HepG2 (cell line): ENCODE measurements at regions not wholly inside any gene's neighbourhood (a gene's known extent, or its start where the extent isn't known, plus 50 kb on each side); places are given as distances from the start of the nearest gene placed in this dataset.

Experiments
- ATAC-seq: fragments of 200-7000 bp; cut with Tn5 transposase; 3 replicates; pipeline ENCODE4 v1.9.1; 2020; ENCODE audit warnings: mild to moderate bottlenecking, moderate library complexity
- BruUV-seq: library from RNA; stranded (reverse); fragments of 400-500 nt; replicated peaks from 2 replicates; lab custom pipeline; 2021; lab: Mats Ljungman, UMichigan
- CTCF ChIA-PET: fragments of 300-600 bp; formaldehyde crosslinking; extraction: SDS; loops from one replicate; lab custom pipeline; 2021; ENCODE audit warnings: low total read pairs, inconsistent platforms, low intra/inter-chr PET ratio; lab: Yijun Ruan, JAX
- POLR2A ChIA-PET: fragments of 350-600 bp; sonication (Branson Sonifier 250); formaldehyde crosslinking; loops from one replicate; lab custom pipeline; 2020; ENCODE audit warnings: antibody characterized with exemption, inconsistent platforms; lab: Yijun Ruan, JAX
- DNase-seq: peaks from one replicate; pipeline ENCODE4 v3.0.0-alpha.2; 2015; ENCODE audit warnings: low spot score
- FAIRE-seq: peaks from 3 replicates; lab custom pipeline; 2011; peaks lifted over from hg19 to GRCh38; lab: Jason Lieb, UNC
- H2AFZ ChIP-seq: one replicate; pipeline ENCODE4 v1.6.1; 2011; ENCODE audit warnings: low read length, inconsistent platforms
- H3K27ac ChIP-seq: fragments of 300-600 bp; 3 replicates; pipeline ENCODE4 v1.8.0; 2011; ENCODE audit warnings: mixed run types, mild to moderate bottlenecking, mixed read lengths, low read length, inconsistent platforms; ENCODE audit not compliant: insufficient read depth; ENCODE audit errors: extremely low read length
- H3K27me3 ChIP-seq, 2 experiments: fragments of 200-600 bp in 1 of 2; 2 replicates in 1 of 2; 3 replicates in 1 of 2; pipeline versions ENCODE4 v1.6.0 to v1.8.0; 2011; ENCODE audit warnings: low read length in 2 of 2, mild to moderate bottlenecking in 2 of 2, moderate library complexity in 2 of 2, inconsistent platforms in 1 of 2; ENCODE audit not compliant: insufficient read depth in 2 of 2, control insufficient read depth in 1 of 2
- H3K36me3 ChIP-seq, 2 experiments: fragments of 200-600 bp in 1 of 2; replicated peaks in 1 of 2; 2 replicates in 1 of 2; 3 replicates in 1 of 2; pipeline versions ENCODE4 v1.5.1 to v1.8.0; 2011; ENCODE audit warnings: low read length in 2 of 2, inconsistent platforms in 1 of 2; ENCODE audit not compliant: insufficient read depth in 2 of 2, control insufficient read depth in 1 of 2
- H3K4me1 ChIP-seq: 2 replicates; pipeline ENCODE4 v1.5.1; 2012; ENCODE audit warnings: low read length, inconsistent platforms; ENCODE audit not compliant: insufficient read depth
- H3K4me2 ChIP-seq: 2 replicates; pipeline ENCODE4 v1.6.0; 2011; ENCODE audit warnings: low read depth, low read length, inconsistent platforms
- H3K4me3 ChIP-seq, 3 experiments: fragments of 200-600 bp in 1 of 3; sonication (generic), shearing (Covaris generic) in 1 of 3; replicated peaks in 1 of 3; 2 replicates each; pipeline ENCODE4 v1.5.1; 2011 to 2016; ENCODE audit warnings: low read length in 3 of 3, inconsistent platforms in 2 of 3, low read depth in 2 of 3, mild to moderate bottlenecking in 2 of 3, control low read depth in 1 of 3, mixed read lengths in 1 of 3; ENCODE audit not compliant: insufficient read depth in 1 of 3
- H3K79me2 ChIP-seq: one replicate; pipeline ENCODE4 v1.6.1; 2011; ENCODE audit warnings: low read length, inconsistent platforms; ENCODE audit not compliant: insufficient read depth
- H3K9ac ChIP-seq: 2 replicates; pipeline ENCODE4 v1.6.0; 2011; ENCODE audit warnings: mild to moderate bottlenecking, low read depth, low read length, inconsistent platforms; ENCODE audit not compliant: insufficient read depth
- H3K9me3 ChIP-seq: 2 replicates; pipeline ENCODE4 v1.5.1; 2012; ENCODE audit warnings: mild to moderate bottlenecking, low read length
- H4K20me1 ChIP-seq: 2 replicates; pipeline ENCODE4 v1.6.0; 2011; ENCODE audit warnings: inconsistent platforms, mild to moderate bottlenecking, low read length, moderate library complexity; ENCODE audit not compliant: insufficient read depth
- CHD2 ChIP-seq: IDR thresholded peaks from 2 replicates; pipeline ENCODE4 v1.6.1; 2011; ENCODE audit warnings: low read depth, low read length, improper control_type of control experiment
- GLI4 ChIP-seq: sonication (generic); formaldehyde crosslinking; IDR thresholded peaks from 2 replicates; pipeline ENCODE4 v1.5.1; 2020; ENCODE audit warnings: missing genetic modification reagents, mild to moderate bottlenecking, moderate library complexity, borderline replicate concordance
- HDAC2 ChIP-seq: sonication (generic); formaldehyde crosslinking; IDR thresholded peaks from 2 replicates; pipeline ENCODE4 v1.4.0; 2020; ENCODE audit warnings: missing genetic modification reagents
- NONO ChIP-seq, 2 experiments: fragments of 450-650 bp in 1 of 2; sonication (generic) in 1 of 2; formaldehyde crosslinking in 1 of 2; IDR thresholded peaks in 1 of 2; conservative IDR thresholded peaks in 1 of 2; 2 replicates each; pipeline versions ENCODE4 v1.6.1 to v1.8.0; 2017 to 2022; ENCODE audit warnings: mild to moderate bottlenecking in 1 of 2, missing genetic modification reagents in 1 of 2, moderate library complexity in 1 of 2
- NRL ChIP-seq: sonication (generic); formaldehyde crosslinking; IDR thresholded peaks from 2 replicates; pipeline ENCODE4 v1.5.0; 2020; ENCODE audit warnings: missing genetic modification reagents, mild to moderate bottlenecking, moderate library complexity, borderline replicate concordance
- RELA ChIP-seq: sonication (generic); formaldehyde crosslinking; IDR thresholded peaks from 2 replicates; pipeline ENCODE4 v1.4.0; 2020; ENCODE audit warnings: missing genetic modification reagents
- SIN3A ChIP-seq: IDR thresholded peaks from 2 replicates; pipeline ENCODE4 v1.6.1; 2011; ENCODE audit warnings: low read depth, mild to moderate bottlenecking, control low read depth, low read length, borderline replicate concordance
- SMAD3 ChIP-seq: sonication (generic); formaldehyde crosslinking; IDR thresholded peaks from 2 replicates; pipeline ENCODE4 v1.4.0; 2020; ENCODE audit warnings: missing genetic modification reagents
- SPEN ChIP-seq: sonication (generic); formaldehyde crosslinking; IDR thresholded peaks from 2 replicates; pipeline ENCODE4 v1.5.1; 2020; ENCODE audit warnings: low read depth, mild to moderate bottlenecking, missing genetic modification reagents
- THYN1 ChIP-seq: sonication (generic); formaldehyde crosslinking; IDR thresholded peaks from 2 replicates; pipeline ENCODE4 v1.8.1; 2023; ENCODE audit warnings: low read depth, mild to moderate bottlenecking, moderate library complexity, missing genetic modification reagents, borderline replicate concordance
- TRIM24 ChIP-seq: sonication (generic); formaldehyde crosslinking; IDR thresholded peaks from 2 replicates; pipeline ENCODE4 v1.8.0; 2022; ENCODE audit warnings: mild to moderate bottlenecking, missing genetic modification reagents
- ZNF703 ChIP-seq: sonication (generic); formaldehyde crosslinking; IDR thresholded peaks from 2 replicates; pipeline ENCODE4 v1.5.1; 2020; ENCODE audit warnings: missing genetic modification reagents, mild to moderate bottlenecking, moderate library complexity, borderline replicate concordance
- WGBS: methylation state at CpG from one replicate; pipeline ENCODE4 v1.1.6; 2017; ENCODE audit warnings: low lambda C conversion rate; 5-methylcytosine and 5-hydroxymethylcytosine counted together
- in situ Hi-C: cut with HindIII; loops from 2 replicates; pipeline ENCODE4 v1.10.0; 2017; ENCODE audit warnings: low pct_unique_long_range_greater_than_20kb; ENCODE audit not compliant: extremely low pct_ligation_motif_present
- intact Hi-C: fragments of 100-400 bp; cut with micrococcal nuclease; formaldehyde crosslinking; loops from one replicate; pipeline ENCODE4 v1.10.0; 2022; ENCODE audit not compliant: unreplicated experiment
- TF ChIP-seq, protein P1 (sequence below): sonication (generic); formaldehyde crosslinking; IDR thresholded peaks from 2 replicates; pipeline ENCODE4 v1.5.1; 2020; ENCODE audit warnings: missing genetic modification reagents, mild to moderate bottlenecking, borderline replicate concordance
- TF ChIP-seq, protein P2 (sequence below): sonication (generic); formaldehyde crosslinking; IDR thresholded peaks from 2 replicates; pipeline ENCODE4 v1.4.0; 2020; ENCODE audit warnings: missing genetic modification reagents, borderline replicate concordance
- TF ChIP-seq, protein P3 (sequence below): sonication (generic); formaldehyde crosslinking; IDR thresholded peaks from 2 replicates; pipeline ENCODE4 v1.4.0; 2020; ENCODE audit warnings: missing genetic modification reagents, borderline replicate concordance
- TF ChIP-seq, protein P4 (sequence below): sonication (generic); formaldehyde crosslinking; IDR thresholded peaks from 2 replicates; pipeline ENCODE4 v1.8.1; 2023; ENCODE audit warnings: missing genetic modification reagents, mild to moderate bottlenecking, borderline replicate concordance
- TF ChIP-seq, protein P5 (sequence below): conservative IDR thresholded peaks from 2 replicates; pipeline ENCODE4 v1.6.1; 2018; ENCODE audit warnings: missing genetic modification reagents

DNA sequence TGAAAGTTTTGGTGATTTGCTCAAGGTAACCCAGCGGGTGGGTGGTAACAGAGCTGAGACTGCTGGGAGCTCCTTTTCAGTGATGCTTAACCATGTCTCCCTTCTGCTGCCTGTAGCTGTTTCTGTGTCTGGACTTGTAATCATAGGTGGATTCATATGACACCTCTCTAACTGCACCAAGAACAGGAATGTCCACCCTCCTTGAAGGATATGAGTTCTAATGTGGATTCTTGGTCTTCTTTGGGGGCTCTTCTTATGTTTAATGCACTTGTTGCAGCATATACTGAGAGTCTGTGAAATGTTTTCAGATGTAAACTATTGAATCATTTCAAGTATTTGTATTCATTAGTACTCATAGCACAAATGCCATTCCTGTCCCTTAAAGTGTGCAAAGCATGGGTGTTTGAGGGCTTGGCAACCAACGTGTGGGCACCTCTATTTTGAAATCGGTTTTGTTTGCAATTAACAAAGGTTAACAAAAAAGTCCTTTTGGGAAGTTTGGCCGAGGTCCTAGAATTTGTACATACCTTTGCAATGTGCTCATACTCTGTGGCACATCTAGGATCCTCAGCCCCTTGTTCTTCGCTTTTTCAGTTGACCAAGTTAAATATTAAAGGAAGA, 138.0 kb downstream of the SOX4 start:
- CTCF ChIA-PET: no interaction called here
- H3K27ac ChIP-seq: no peak overlapping the region
- no peaks in the 10 kb centered on the region for H3K36me3 ChIP-seq
- no peak overlapping the region for H3K4me3 ChIP-seq
- WGBS: 4% methylated on average over 5 of the region's 5 CpGs
- H3K79me2 ChIP-seq: no peaks in the 10 kb centered on the region
- intact Hi-C loops (no loop called here), in situ Hi-C loops (no loop called here)
- H4K20me1 ChIP-seq: no peaks in the 10 kb centered on the region
- H3K4me2 ChIP-seq: no peak overlapping the region
- no peak overlapping the region for H2AFZ ChIP-seq
- peak; percentile 48 for FAIRE-seq
- H3K9me3 ChIP-seq: no peaks in the 10 kb centered on the region
- DNase-seq: peak; percentile 63
- POLR2A ChIA-PET: no interaction called here
- BruUV-seq: no TSS peak
- H3K9ac ChIP-seq: no peak overlapping the region
- no peaks in the 10 kb centered on the region for H3K27me3 ChIP-seq
- peak; percentile 67 for ATAC-seq
- H3K4me1 ChIP-seq: peaks cover 16% of the 10 kb centered on the region
- TF ChIP-seq SPEN (CRISPR knock-in tag) (no peak), ZNF703 (CRISPR knock-in tag) (no peak), SIN3A (no peak), RELA (CRISPR knock-in tag) (no peak), HDAC2 (no peak), CHD2 (no peak), TRIM24 (CRISPR knock-in tag) (no peak), NONO (IDR thresholded peaks at IDR 0.05) (no peak), NONO (CRISPR knock-in tag; conservative IDR thresholded peaks at IDR 0.05) (no peak), GLI4 (CRISPR knock-in tag) (no peak), THYN1 (CRISPR knock-in tag) (no peak), SMAD3 (CRISPR knock-in tag) (no peak), NRL (no peak)
- TF ChIP-seq, protein P1, sequence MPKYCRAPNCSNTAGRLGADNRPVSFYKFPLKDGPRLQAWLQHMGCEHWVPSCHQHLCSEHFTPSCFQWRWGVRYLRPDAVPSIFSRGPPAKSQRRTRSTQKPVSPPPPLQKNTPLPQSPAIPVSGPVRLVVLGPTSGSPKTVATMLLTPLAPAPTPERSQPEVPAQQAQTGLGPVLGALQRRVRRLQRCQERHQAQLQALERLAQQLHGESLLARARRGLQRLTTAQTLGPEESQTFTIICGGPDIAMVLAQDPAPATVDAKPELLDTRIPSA (CRISPR knock-in tag): no peak
- TF ChIP-seq, protein P2, sequence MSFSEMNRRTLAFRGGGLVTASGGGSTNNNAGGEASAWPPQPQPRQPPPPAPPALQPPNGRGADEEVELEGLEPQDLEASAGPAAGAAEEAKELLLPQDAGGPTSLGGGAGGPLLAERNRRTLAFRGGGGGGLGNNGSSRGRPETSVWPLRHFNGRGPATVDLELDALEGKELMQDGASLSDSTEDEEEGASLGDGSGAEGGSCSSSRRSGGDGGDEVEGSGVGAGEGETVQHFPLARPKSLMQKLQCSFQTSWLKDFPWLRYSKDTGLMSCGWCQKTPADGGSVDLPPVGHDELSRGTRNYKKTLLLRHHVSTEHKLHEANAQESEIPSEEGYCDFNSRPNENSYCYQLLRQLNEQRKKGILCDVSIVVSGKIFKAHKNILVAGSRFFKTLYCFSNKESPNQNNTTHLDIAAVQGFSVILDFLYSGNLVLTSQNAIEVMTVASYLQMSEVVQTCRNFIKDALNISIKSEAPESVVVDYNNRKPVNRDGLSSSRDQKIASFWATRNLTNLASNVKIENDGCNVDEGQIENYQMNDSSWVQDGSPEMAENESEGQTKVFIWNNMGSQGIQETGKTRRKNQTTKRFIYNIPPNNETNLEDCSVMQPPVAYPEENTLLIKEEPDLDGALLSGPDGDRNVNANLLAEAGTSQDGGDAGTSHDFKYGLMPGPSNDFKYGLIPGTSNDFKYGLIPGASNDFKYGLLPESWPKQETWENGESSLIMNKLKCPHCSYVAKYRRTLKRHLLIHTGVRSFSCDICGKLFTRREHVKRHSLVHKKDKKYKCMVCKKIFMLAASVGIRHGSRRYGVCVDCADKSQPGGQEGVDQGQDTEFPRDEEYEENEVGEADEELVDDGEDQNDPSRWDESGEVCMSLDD (CRISPR knock-in tag): no peak
- TF ChIP-seq, protein P3, sequence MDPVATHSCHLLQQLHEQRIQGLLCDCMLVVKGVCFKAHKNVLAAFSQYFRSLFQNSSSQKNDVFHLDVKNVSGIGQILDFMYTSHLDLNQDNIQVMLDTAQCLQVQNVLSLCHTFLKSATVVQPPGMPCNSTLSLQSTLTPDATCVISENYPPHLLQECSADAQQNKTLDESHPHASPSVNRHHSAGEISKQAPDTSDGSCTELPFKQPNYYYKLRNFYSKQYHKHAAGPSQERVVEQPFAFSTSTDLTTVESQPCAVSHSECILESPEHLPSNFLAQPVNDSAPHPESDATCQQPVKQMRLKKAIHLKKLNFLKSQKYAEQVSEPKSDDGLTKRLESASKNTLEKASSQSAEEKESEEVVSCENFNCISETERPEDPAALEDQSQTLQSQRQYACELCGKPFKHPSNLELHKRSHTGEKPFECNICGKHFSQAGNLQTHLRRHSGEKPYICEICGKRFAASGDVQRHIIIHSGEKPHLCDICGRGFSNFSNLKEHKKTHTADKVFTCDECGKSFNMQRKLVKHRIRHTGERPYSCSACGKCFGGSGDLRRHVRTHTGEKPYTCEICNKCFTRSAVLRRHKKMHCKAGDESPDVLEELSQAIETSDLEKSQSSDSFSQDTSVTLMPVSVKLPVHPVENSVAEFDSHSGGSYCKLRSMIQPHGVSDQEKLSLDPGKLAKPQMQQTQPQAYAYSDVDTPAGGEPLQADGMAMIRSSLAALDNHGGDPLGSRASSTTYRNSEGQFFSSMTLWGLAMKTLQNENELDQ: no peak
- TF ChIP-seq, protein P4, sequence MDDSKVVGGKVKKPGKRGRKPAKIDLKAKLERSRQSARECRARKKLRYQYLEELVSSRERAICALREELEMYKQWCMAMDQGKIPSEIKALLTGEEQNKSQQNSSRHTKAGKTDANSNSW (CRISPR knock-in tag): no peak
- TF ChIP-seq, protein P5, sequence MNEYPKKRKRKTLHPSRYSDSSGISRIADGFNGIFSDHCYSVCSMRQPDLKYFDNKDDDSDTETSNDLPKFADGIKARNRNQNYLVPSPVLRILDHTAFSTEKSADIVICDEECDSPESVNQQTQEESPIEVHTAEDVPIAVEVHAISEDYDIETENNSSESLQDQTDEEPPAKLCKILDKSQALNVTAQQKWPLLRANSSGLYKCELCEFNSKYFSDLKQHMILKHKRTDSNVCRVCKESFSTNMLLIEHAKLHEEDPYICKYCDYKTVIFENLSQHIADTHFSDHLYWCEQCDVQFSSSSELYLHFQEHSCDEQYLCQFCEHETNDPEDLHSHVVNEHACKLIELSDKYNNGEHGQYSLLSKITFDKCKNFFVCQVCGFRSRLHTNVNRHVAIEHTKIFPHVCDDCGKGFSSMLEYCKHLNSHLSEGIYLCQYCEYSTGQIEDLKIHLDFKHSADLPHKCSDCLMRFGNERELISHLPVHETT (CRISPR knock-in tag): no peak
